ENCODE measurements at regions not wholly inside any gene's neighbourhood (a gene's known extent, or its start where the extent isn't known, plus 50 kb on each side); places are given as distances from the start of the nearest gene placed in this dataset.
"Not testable (repeated sequence)": the region's sequence is repeated elsewhere in the genome, so short reads cannot be mapped to it uniquely, and the experiment has no call there.

DNA sequence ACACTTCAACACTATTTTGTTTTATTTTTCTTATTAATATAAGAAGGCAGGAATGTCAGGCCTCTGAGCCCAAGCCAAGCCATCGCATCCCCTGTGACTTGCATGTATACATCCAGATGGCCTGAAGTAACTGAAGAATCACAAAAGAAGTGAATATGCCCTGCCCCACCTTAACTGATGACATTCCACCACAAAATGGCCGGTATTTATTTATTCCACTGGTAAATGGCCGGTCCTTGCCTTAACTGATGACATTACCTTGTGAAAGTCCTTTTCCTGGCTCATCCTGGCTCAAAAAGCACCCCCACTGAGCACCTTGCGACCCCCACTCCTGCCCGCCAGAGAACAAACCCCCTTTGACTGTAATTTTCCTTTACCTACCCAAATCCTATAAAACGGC lies 111.9 kb upstream of the HTR2C start:
- H3K23me2 ChIP-seq (ENCODE audit: low read depth, low read length); H2BK15ac ChIP-seq (ENCODE audit: low read length); CTCF ChIA-PET (ENCODE audit: partially characterized antibody); H3K4ac ChIP-seq (replicated peaks; ENCODE audit: insufficient read length, low read depth, low read length); H4K20me1 ChIP-seq (replicated peaks in 1 of 2; ENCODE audit: control insufficient read depth in 1 of 2, insufficient read depth in 2 of 2, low read length in 2 of 2); DNase-seq (ENCODE audit: low read depth in 1 of 2, low spot score in 2 of 2); H3K18ac ChIP-seq (ENCODE audit: extremely low read depth, low read length); H2BK20ac ChIP-seq (ENCODE audit: low read length); H3K9me3 ChIP-seq (ENCODE audit: insufficient read depth in 2 of 2, low read depth in 1 of 2, low read length in 1 of 2); H3K9ac ChIP-seq (replicated peaks in 1 of 4; ENCODE audit: extremely low read depth in 1 of 4, low read depth in 3 of 4, low read length in 3 of 4); FAIRE-seq; H3K27me3 ChIP-seq (replicated peaks in 1 of 4; ENCODE audit: control insufficient read depth in 3 of 4, extremely low read depth in 1 of 4, insufficient read depth in 3 of 4, low read length in 3 of 4); H4K8ac ChIP-seq (ENCODE audit: extremely low read depth, insufficient read depth, low read length); H3K56ac ChIP-seq (replicated peaks; ENCODE audit: insufficient read length, low read depth, low read length); H3K23ac ChIP-seq (ENCODE audit: insufficient read length); H2BK120ac ChIP-seq (replicated peaks; ENCODE audit: low read depth, low read length); H3K36me3 ChIP-seq (ENCODE audit: control insufficient read depth in 2 of 4, insufficient read depth in 4 of 4, low read length in 3 of 4); H2AFZ ChIP-seq (ENCODE audit: low read length); H3K14ac ChIP-seq (ENCODE audit: insufficient read length); POLR2A ChIA-PET (ENCODE audit: partially characterized antibody); H3K79me1 ChIP-seq (ENCODE audit: low read depth, low read length); H2BK5ac ChIP-seq (ENCODE audit: low read depth, low read length); H3K79me2 ChIP-seq (ENCODE audit: control insufficient read depth in 1 of 2, insufficient read depth in 2 of 2, low read length in 2 of 2); H2BK12ac ChIP-seq (ENCODE audit: low read depth, low read length); H3K27ac ChIP-seq (ENCODE audit: low read depth, low read length); H4K5ac ChIP-seq (ENCODE audit: insufficient read length, low read depth, low read length); H3K4me1 ChIP-seq (replicated peaks in 1 of 4; ENCODE audit: control insufficient read depth in 3 of 4, insufficient read depth in 4 of 4, low read length in 3 of 4); H2AK5ac ChIP-seq (ENCODE audit: low read depth, low read length); H4K91ac ChIP-seq (replicated peaks; ENCODE audit: insufficient read length, low read length): not testable (repeated sequence)
- peak overlapping the region in 2 of 4 experiments; percentile 18 to 50; a peak in 2 of 8 replicates for H3K4me3 ChIP-seq (ENCODE audit: extremely low read depth in 1 of 4, insufficient read depth in 2 of 4, low read depth in 3 of 4, low read length in 4 of 4)
- peak overlapping the region in 1 of 2 experiments; percentile 39; a peak in 1 of 4 replicates for H3K4me2 ChIP-seq (ENCODE audit: insufficient read depth in 1 of 2, low read depth in 2 of 2, low read length in 2 of 2)
- 3% methylated on average over 5 of the region's 6 CpGs; no CpG with 5 or more reads in 1 of the 2 experiments for whole genome bisulfite sequencing, 2 experiments (ENCODE audit: extremely low coverage in 1 of 2, insufficient coverage in 1 of 2, insufficient read length in 1 of 2, insufficient replicate concordance in 2 of 2, low coverage in 1 of 2, low lambda C conversion rate in 2 of 2, missing lambda C conversion rate in 1 of 2)

Measured in H1 (cell line).